Neural progenitor cell (in vitro differentiated cells): ENCODE measurements at regions not wholly inside any gene's neighbourhood (a gene's known extent, or its start where the extent isn't known, plus 50 kb on each side); places are given as distances from the start of the nearest gene placed in this dataset.

ENCODE experiments used
- CTCF ChIP-seq: fragments of 200-600 bp; sonication (generic); IDR thresholded peaks from 2 replicates; pipeline ENCODE4 v1.5.1; 2017; ENCODE audit warnings: antibody characterized with exemption, mild to moderate bottlenecking
- EZH2 ChIP-seq: fragments of 200-600 bp; sonication (generic); IDR thresholded peaks from 2 replicates; pipeline ENCODE4 v1.6.1; 2017; ENCODE audit warnings: antibody characterized with exemption, mild to moderate bottlenecking, moderate library complexity
- EZH2phosphoT487 ChIP-seq: fragments of 200-600 bp; sonication (generic); IDR thresholded peaks from 2 replicates; pipeline ENCODE4 v1.6.1; 2017; ENCODE audit warnings: antibody characterized with exemption

DNA sequence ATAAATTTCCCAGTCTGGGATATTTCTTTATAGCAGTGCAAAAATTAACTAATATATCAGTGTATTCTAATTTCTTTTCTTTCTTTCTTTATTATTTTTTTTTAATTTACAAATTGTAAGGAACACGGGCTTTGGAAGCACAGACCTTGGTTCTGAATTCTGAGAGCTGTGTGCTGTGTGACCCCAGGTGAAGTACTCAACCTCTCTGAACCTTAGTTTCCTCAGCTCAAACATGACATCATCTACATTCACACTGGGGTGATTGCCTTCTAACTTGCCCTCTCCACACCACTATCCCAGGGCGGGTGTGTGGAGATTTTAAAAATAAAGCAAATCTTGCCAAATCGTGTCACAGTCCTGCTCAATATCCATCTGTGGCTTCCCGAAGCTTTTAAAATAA is 282.8 kb downstream of the C12orf75 start:
- no peak for TF ChIP-seq EZH2
- no peak for TF ChIP-seq CTCF
- no peak for TF ChIP-seq EZH2phosphoT487
